HL-60 (cell line): ENCODE measurements at regions not wholly inside any gene's neighbourhood (a gene's known extent, or its start where the extent isn't known, plus 50 kb on each side); places are given as distances from the start of the nearest gene placed in this dataset.

Source experiments
- DNase-seq, 2 experiments: peaks; one replicate each; pipeline ENCODE4 v3.0.0-alpha.2; 2010 to 2020; ENCODE audit warnings: low read depth in 1 of 2, low spot score in 1 of 2
- H3K27ac ChIP-seq: fragments of 250-450 bp; sonication (Bioruptor Pico); replicated peaks from 2 replicates; pipeline ENCODE4 v1.5.1; 2020; ENCODE audit warnings: mild to moderate bottlenecking, moderate library complexity
- H3K27me3 ChIP-seq: fragments of 250-450 bp; sonication (Bioruptor Pico); 2 replicates; pipeline ENCODE4 v1.5.1; 2021; ENCODE audit warnings: mild to moderate bottlenecking, moderate library complexity; ENCODE audit not compliant: insufficient read depth, poor library complexity, severe bottlenecking
- H3K4me3 ChIP-seq: replicated peaks from 2 replicates; pipeline ENCODE4 v1.5.1; 2011; ENCODE audit warnings: mild to moderate bottlenecking, control low read depth, low read length; ENCODE audit not compliant: insufficient read depth
- GABPA ChIP-seq: IDR thresholded peaks from 2 replicates; pipeline ENCODE4 v1.6.1; 2012; ENCODE audit warnings: low read depth
- POLR2AphosphoS5 ChIP-seq: IDR thresholded peaks from 2 replicates; pipeline ENCODE4 v1.6.1; 2012; ENCODE audit warnings: low read depth
- SPI1 ChIP-seq: IDR thresholded peaks from 2 replicates; pipeline ENCODE4 v1.6.1; 2012; ENCODE audit warnings: low read depth, mild to moderate bottlenecking, borderline replicate concordance
- TF ChIP-seq, protein P1 (sequence below): IDR thresholded peaks from 2 replicates; pipeline ENCODE4 v1.6.1; 2012; ENCODE audit warnings: low read depth; ENCODE audit not compliant: insufficient replicate concordance
- TF ChIP-seq, protein P2 (sequence below): IDR thresholded peaks from one replicate; pipeline ENCODE4 v1.5.1; 2011; ENCODE audit warnings: low read length, control low read depth, inconsistent platforms; ENCODE audit not compliant: insufficient read depth

DNA sequence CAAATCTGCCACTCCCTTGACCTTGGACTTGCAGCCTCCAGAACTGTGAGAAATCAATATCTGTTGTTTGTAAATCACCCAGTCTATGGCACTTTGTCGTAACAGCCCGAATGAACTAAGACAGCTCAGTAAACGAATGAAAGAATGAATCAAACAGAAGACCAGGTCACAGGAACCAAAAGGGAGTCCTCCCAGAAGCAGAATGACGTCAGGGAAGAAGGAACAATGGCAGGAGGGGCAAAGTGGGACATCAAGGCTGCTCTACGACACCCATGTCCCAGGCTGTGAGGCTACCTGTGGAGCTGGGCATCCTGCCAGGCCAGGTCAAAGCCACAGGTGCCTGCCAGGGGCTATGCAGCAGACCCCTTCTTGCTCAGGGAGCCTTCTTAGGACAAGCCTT lies 267.2 kb upstream of the PFKP start:
- no peak overlapping the region for H3K27ac ChIP-seq
- no peak overlapping the region for H3K4me3 ChIP-seq
- no peak for DNase-seq
- H3K27me3 ChIP-seq = no peaks in the 10 kb centered on the region
- TF ChIP-seq, protein P1, sequence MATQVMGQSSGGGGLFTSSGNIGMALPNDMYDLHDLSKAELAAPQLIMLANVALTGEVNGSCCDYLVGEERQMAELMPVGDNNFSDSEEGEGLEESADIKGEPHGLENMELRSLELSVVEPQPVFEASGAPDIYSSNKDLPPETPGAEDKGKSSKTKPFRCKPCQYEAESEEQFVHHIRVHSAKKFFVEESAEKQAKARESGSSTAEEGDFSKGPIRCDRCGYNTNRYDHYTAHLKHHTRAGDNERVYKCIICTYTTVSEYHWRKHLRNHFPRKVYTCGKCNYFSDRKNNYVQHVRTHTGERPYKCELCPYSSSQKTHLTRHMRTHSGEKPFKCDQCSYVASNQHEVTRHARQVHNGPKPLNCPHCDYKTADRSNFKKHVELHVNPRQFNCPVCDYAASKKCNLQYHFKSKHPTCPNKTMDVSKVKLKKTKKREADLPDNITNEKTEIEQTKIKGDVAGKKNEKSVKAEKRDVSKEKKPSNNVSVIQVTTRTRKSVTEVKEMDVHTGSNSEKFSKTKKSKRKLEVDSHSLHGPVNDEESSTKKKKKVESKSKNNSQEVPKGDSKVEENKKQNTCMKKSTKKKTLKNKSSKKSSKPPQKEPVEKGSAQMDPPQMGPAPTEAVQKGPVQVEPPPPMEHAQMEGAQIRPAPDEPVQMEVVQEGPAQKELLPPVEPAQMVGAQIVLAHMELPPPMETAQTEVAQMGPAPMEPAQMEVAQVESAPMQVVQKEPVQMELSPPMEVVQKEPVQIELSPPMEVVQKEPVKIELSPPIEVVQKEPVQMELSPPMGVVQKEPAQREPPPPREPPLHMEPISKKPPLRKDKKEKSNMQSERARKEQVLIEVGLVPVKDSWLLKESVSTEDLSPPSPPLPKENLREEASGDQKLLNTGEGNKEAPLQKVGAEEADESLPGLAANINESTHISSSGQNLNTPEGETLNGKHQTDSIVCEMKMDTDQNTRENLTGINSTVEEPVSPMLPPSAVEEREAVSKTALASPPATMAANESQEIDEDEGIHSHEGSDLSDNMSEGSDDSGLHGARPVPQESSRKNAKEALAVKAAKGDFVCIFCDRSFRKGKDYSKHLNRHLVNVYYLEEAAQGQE = no peak
- TF ChIP-seq POLR2AphosphoS5 = no peak
- TF ChIP-seq SPI1 = no peak
- TF ChIP-seq, protein P2, sequence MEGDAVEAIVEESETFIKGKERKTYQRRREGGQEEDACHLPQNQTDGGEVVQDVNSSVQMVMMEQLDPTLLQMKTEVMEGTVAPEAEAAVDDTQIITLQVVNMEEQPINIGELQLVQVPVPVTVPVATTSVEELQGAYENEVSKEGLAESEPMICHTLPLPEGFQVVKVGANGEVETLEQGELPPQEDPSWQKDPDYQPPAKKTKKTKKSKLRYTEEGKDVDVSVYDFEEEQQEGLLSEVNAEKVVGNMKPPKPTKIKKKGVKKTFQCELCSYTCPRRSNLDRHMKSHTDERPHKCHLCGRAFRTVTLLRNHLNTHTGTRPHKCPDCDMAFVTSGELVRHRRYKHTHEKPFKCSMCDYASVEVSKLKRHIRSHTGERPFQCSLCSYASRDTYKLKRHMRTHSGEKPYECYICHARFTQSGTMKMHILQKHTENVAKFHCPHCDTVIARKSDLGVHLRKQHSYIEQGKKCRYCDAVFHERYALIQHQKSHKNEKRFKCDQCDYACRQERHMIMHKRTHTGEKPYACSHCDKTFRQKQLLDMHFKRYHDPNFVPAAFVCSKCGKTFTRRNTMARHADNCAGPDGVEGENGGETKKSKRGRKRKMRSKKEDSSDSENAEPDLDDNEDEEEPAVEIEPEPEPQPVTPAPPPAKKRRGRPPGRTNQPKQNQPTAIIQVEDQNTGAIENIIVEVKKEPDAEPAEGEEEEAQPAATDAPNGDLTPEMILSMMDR = no peak
- TF ChIP-seq GABPA = no peak

DNA sequence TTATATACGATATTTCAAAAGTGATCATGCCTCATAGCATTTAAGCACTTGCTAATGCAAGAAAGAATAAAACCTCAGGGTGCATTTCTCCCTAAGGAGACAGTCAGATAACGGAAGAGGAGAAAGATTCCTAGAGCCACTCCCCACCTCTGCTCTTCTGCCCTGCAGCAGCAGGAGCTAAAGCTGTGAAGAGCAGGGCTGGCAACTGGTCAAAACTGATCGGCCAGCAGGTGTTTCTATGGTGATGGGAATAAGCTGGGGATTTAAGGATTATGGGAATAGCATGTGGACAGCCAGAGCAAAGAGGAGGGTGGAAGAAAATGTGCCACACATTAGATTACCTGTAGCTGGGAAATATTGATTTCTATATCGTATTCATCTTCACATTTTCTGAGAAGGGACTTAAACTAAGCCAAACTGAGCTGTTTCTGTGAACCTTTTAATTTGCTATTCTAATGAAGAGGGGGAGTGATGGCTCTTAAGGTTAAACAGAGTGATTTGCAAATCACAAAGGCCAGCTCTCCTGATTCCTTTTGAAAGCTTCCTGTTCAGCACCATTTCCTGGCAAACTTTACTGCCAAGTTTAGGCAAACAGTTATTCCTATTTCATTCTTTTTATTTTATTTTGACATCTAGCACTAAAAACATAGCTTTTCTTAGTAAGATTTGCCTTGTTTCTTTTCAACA lies 268.9 kb upstream of the PFKP start:
- Histone ChIP-seq H3K4me3 (no peak overlapping the region), H3K27ac (no peak overlapping the region), H3K27me3 (no peaks in the 10 kb centered on the region)
- TF ChIP-seq GABPA = no peak
- no peak for TF ChIP-seq POLR2AphosphoS5
- TF ChIP-seq, protein P1 = no peak
- TF ChIP-seq, protein P2 = no peak
- TF ChIP-seq SPI1 = no peak
- no peak for DNase-seq

DNA sequence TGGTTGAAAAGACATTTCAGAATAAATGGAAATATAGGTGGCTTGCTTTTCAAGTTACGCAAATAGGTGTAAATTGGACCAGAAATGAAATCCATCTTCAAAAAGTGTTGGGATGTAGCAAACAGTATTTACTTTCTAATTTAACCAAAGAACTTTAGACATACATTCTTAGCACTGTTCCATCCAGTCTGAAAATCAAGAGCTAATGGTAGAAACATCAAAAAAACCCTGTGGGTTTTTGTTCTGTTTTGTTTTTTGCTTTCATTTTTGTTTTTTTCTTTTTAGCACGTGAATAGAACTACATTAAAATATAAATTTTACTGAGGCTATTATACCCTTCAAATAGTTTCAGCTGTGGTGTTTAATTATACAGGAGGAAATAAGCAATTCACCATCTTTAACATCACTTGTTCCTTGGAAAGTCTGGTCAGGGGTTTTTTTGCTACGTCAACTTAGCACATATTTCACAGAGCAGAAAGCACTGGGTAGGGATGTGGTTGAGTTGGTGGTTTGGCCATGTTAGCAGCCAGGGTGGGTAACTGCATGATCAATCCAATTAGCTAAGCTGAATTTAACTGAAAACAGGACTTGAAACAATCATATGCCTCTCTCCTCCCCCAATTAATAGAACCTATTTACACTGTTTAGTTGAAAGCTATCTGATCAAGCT lies 275.4 kb upstream of the PFKP start:
- no peak for DNase-seq
- H3K27ac ChIP-seq = no peak overlapping the region
- no peak overlapping the region for H3K4me3 ChIP-seq
- no peaks in the 10 kb centered on the region for H3K27me3 ChIP-seq
- TF ChIP-seq GABPA (no peak), POLR2AphosphoS5 (no peak), SPI1 (no peak)
- TF ChIP-seq, protein P2 = no peak
- TF ChIP-seq, protein P1 = no peak
